Bronchial epithelial cell (primary cell): ENCODE measurements at regions not wholly inside any gene's neighbourhood (a gene's known extent, or its start where the extent isn't known, plus 50 kb on each side); places are given as distances from the start of the nearest gene placed in this dataset.

Experiments
- DNase-seq: peaks from one replicate; pipeline ENCODE4 v3.0.0-alpha.2; 2010; ENCODE audit warnings: low read depth
- FAIRE-seq: peaks from 2 replicates; lab custom pipeline; 2011; peaks lifted over from hg19 to GRCh38; lab: Jason Lieb, UNC
- H3K27me3 ChIP-seq: 2 replicates; pipeline ENCODE4 v1.5.1; 2011; ENCODE audit warnings: low read length; ENCODE audit not compliant: control insufficient read depth, insufficient read depth
- H3K36me3 ChIP-seq: 2 replicates; pipeline ENCODE4 v1.5.1; 2011; ENCODE audit warnings: low read length; ENCODE audit not compliant: control insufficient read depth, insufficient read depth
- H3K4me3 ChIP-seq: 2 replicates; pipeline ENCODE4 v1.5.1; 2011; ENCODE audit warnings: mild to moderate bottlenecking, low read depth, low read length, control low read depth
- TF ChIP-seq, protein P1 (sequence below): IDR thresholded peaks from 2 replicates; pipeline ENCODE4 v1.5.1; 2011; ENCODE audit warnings: mild to moderate bottlenecking, moderate library complexity, low read length, control low read depth, inconsistent platforms; ENCODE audit not compliant: insufficient read depth, severe bottlenecking

DNA sequence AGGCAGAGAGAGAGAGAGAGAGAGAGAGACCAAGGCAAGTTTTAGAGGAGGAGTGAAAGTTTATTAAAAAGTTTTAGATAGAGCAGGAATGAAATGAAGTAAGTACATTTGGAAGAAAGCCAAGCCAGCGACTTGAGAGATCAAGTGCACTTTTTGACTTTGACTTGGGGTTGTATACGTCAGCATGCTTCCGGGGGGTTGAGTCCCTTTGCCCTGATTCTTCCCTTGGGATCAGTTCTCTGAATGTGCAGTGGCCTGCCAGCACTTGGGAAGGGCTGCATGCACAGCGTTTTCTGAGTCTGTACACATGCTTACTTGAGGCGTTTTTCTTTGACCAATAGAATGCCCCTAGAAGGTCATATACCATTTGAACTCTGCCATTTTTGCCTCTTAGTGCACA, 400.5 kb downstream of the PDGFC start:
- no peaks in the 10 kb centered on the region for H3K27me3 ChIP-seq
- H3K36me3 ChIP-seq: no peaks in the 10 kb centered on the region
- DNase-seq (no peak), FAIRE-seq (no peak)
- H3K4me3 ChIP-seq: no peak overlapping the region
- TF ChIP-seq, protein P1, sequence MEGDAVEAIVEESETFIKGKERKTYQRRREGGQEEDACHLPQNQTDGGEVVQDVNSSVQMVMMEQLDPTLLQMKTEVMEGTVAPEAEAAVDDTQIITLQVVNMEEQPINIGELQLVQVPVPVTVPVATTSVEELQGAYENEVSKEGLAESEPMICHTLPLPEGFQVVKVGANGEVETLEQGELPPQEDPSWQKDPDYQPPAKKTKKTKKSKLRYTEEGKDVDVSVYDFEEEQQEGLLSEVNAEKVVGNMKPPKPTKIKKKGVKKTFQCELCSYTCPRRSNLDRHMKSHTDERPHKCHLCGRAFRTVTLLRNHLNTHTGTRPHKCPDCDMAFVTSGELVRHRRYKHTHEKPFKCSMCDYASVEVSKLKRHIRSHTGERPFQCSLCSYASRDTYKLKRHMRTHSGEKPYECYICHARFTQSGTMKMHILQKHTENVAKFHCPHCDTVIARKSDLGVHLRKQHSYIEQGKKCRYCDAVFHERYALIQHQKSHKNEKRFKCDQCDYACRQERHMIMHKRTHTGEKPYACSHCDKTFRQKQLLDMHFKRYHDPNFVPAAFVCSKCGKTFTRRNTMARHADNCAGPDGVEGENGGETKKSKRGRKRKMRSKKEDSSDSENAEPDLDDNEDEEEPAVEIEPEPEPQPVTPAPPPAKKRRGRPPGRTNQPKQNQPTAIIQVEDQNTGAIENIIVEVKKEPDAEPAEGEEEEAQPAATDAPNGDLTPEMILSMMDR: no peak

DNA sequence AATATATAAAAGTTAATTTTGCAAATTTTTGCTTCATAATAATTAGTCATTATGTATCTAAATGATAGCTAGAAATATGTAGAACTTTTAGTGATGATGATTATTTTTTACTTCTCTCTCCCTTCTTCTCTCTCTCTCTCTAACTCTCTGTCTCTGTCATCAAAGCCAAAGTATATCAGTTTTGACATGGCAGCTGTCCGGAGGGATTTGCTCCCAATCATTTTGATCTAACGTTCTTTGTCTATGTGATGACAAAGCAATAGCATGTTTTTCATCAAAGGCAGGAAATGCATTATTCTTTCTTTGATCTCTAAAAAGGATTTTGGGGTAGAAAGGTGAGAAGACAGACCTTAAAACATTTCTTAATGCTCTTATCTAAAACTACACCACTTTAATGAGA, 402.1 kb downstream of the PDGFC start:
- Histone ChIP-seq H3K27me3 (no peaks in the 10 kb centered on the region), H3K36me3 (no peaks in the 10 kb centered on the region), H3K4me3 (no peak overlapping the region)
- TF ChIP-seq, protein P1: no peak
- no peak for DNase-seq
- FAIRE-seq: no peak

DNA sequence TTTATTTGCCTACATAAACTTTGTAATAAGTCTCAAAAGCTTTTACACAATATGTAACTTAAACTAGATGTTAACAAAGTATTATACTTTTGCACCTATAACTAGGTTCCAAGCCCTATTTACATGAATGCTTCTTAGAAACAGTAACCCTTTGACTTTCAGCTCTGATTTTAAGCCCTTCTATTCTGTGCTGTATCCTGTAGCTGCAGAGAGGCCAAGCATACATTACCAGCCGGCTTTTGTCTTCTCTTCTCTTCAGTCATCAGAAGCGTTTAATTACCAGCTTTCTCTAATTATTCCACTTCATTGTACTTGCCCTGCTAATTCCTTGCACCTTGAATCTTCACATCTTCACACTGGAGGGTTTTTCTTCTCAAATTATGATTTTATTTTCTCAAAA, 403.1 kb downstream of the PDGFC start:
- no peaks in the 10 kb centered on the region for H3K36me3 ChIP-seq
- TF ChIP-seq, protein P1: no peak
- H3K27me3 ChIP-seq: no peaks in the 10 kb centered on the region
- H3K4me3 ChIP-seq: no peak overlapping the region
- no peak for DNase-seq
- FAIRE-seq: no peak

DNA sequence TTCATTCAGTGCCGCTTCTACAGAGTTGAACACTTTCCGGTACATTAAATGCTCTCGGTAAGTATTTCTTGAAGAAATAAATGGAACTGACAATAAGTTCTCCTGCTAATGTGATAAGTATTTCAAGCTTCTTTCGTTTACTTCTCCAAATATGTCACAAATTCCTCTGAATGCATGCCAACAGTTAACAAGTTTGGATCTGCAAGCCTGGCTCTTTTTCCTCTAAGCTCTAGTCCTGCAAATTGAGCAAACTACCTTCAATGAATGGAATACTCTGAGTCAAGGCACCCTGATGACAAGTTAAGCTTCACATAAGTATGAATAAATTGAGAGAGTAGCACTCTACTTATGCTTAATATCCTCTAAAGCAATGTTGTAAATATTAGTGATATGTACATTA, 403.6 kb downstream of the PDGFC start:
- no peaks in the 10 kb centered on the region for H3K27me3 ChIP-seq
- FAIRE-seq: no peak
- DNase-seq: peak; percentile 95
- TF ChIP-seq, protein P1: no peak
- H3K4me3 ChIP-seq: no peak overlapping the region
- H3K36me3 ChIP-seq: no peaks in the 10 kb centered on the region

DNA sequence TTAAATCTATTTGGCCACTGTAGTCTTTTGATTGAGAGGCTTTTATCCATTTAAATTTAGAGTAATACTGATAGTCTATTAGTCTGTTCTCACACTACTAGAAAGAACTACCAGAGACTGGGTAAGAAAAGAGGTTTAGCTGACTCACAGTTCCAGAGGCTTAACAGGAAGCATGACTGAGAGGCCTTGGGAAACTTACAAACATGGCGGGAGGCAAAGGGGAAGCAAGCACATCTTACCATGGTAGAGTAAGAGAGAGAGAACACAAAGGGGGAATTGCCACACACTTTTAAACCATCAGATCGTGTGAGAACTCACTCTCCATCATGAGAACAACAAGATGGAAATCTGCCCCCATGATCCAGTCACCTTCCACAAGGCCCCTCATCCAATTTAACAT, 410.9 kb downstream of the PDGFC start:
- Histone ChIP-seq H3K4me3 (no peak overlapping the region), H3K36me3 (no peaks in the 10 kb centered on the region), H3K27me3 (no peaks in the 10 kb centered on the region)
- DNase-seq (peak; percentile 71), FAIRE-seq (no peak)
- TF ChIP-seq, protein P1: no peak

DNA sequence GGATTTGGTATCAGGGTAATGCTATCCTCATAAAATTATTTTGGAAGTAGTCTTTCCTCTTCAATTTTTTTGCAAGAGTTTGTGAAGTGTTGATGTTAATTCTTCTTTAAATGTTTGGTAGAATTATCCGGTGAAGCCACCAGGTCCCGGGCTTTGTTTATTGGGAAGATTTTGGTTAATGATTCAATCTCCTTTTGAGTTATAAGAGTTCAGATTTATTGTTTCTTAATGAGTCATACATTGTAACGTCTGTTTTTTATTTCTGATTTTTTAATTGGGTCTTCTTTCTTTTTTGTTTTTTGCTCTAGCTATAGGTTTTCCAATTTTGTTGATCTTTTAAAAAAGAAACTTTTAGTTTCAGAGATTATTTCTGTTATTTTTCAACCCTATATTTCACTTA, 412.3 kb downstream of the PDGFC start:
- no peaks in the 10 kb centered on the region for H3K36me3 ChIP-seq
- H3K27me3 ChIP-seq: no peaks in the 10 kb centered on the region
- DNase-seq: no peak
- TF ChIP-seq, protein P1: no peak
- H3K4me3 ChIP-seq: no peak overlapping the region
- no peak for FAIRE-seq
